HCT116 (cell line): ENCODE measurements at regions not wholly inside any gene's neighbourhood (a gene's known extent, or its start where the extent isn't known, plus 50 kb on each side); places are given as distances from the start of the nearest gene placed in this dataset.

Experiments used
- ATAC-seq: fragments of 200-7000 bp; cut with Tn5 transposase; 2 replicates; pipeline ENCODE4 v1.9.1; 2020; ENCODE audit warnings: mild to moderate bottlenecking, moderate library complexity
- BruUV-seq: library from RNA; stranded (reverse); fragments of 400-500 nt; replicated peaks from 2 replicates; lab custom pipeline; 2021; lab: Mats Ljungman, UMichigan
- CTCF ChIA-PET: fragments of 300-600 bp; sonication (Branson Sonifier 250); formaldehyde crosslinking; loops from one replicate; lab custom pipeline; 2021; ENCODE audit warnings: antibody characterized with exemption; lab: Charles Lee
- POLR2A ChIA-PET: fragments of 300-600, 350-600 bp; sonication (Branson Sonifier 250); formaldehyde crosslinking; loops from one replicate; lab custom pipeline; 2021; ENCODE audit warnings: antibody characterized with exemption; lab: Charles Lee
- RAD21 ChIA-PET, 2 experiments: fragments of 300-600 bp; sonication (Branson Sonifier 250); formaldehyde crosslinking; loops; one replicate each; lab custom pipeline; 2023; ENCODE audit warnings: low total read pairs in 2 of 2; ENCODE audit not compliant: uncharacterized antibody in 2 of 2, unreplicated experiment in 2 of 2, low non-redundant PET in 1 of 2; lab: Charles Lee
- DNase-seq: peaks from one replicate; pipeline ENCODE4 v3.0.0-alpha.2; 2010; ENCODE audit warnings: low read depth, low spot score
- H2AFZ ChIP-seq: fragments of 200-600 bp; shearing (Covaris generic), sonication (generic); 2 replicates; pipeline ENCODE4 v1.6.1; 2017; ENCODE audit warnings: low read depth, mixed run types, mixed read lengths, antibody characterized with exemption, low read length; ENCODE audit not compliant: poor library complexity, severe bottlenecking
- H3K27ac ChIP-seq: 2 replicates; pipeline ENCODE4 v1.5.1; 2012; ENCODE audit warnings: low read depth, low read length
- H3K27me3 ChIP-seq: fragments of 200-600 bp; sonication (generic); 2 replicates; pipeline ENCODE4 v1.6.1; 2016; ENCODE audit warnings: mixed run types, low read length, mixed read lengths; ENCODE audit not compliant: insufficient read depth
- H3K36me3 ChIP-seq, 2 experiments: fragments of 200-500 bp in 1 of 2; fragments of 200-600 bp in 1 of 2; sonication (Bioruptor generic) in 1 of 2; sonication (generic) in 1 of 2; 2 replicates each; pipeline versions ENCODE4 v1.5.1 to v1.6.1; 2014 to 2016; ENCODE audit warnings: low read length in 2 of 2, inconsistent platforms in 1 of 2, mixed read lengths in 1 of 2, mixed run types in 1 of 2; ENCODE audit not compliant: insufficient read depth in 2 of 2, control insufficient read depth in 1 of 2
- H3K4me1 ChIP-seq, 2 experiments: fragments of 200-600 bp in 1 of 2; sonication (generic) in 1 of 2; 2 replicates each; pipeline versions ENCODE4 v1.5.1 to v1.6.1; 2012 to 2017; ENCODE audit warnings: low read length in 2 of 2, inconsistent platforms in 1 of 2, mild to moderate bottlenecking in 1 of 2, mixed read lengths in 1 of 2, mixed run types in 1 of 2, moderate library complexity in 1 of 2; ENCODE audit not compliant: insufficient read depth in 2 of 2, control insufficient read depth in 1 of 2
- H3K4me2 ChIP-seq: fragments of 200-600 bp; sonication (generic); 2 replicates; pipeline ENCODE4 v1.6.1; 2017; ENCODE audit warnings: mixed run types, low read length, mixed read lengths
- H3K4me3 ChIP-seq, 2 experiments: fragments of 200-600 bp in 1 of 2; sonication (generic) in 1 of 2; replicated peaks in 1 of 2; 2 replicates each; pipeline ENCODE4 v1.5.1; 2011 to 2016; ENCODE audit warnings: low read length in 2 of 2, control low read depth in 1 of 2, low read depth in 1 of 2, mild to moderate bottlenecking in 1 of 2, mixed read lengths in 1 of 2, mixed run types in 1 of 2
- H3K79me2 ChIP-seq: fragments of 200-600 bp; sonication (generic); 2 replicates; pipeline ENCODE4 v1.6.1; 2017; ENCODE audit warnings: mild to moderate bottlenecking, mixed run types, low read length, moderate library complexity, mixed read lengths; ENCODE audit not compliant: insufficient read depth
- H3K9ac ChIP-seq: fragments of 200-600 bp; sonication (generic); 2 replicates; pipeline ENCODE4 v1.6.1; 2016; ENCODE audit warnings: low read length, mixed read lengths
- H3K9me2 ChIP-seq: fragments of 200-600 bp; sonication (generic), shearing (Covaris generic); 2 replicates; pipeline ENCODE4 v1.6.1; 2017; ENCODE audit warnings: mixed run types, mild to moderate bottlenecking, moderate library complexity; ENCODE audit not compliant: insufficient read depth
- H3K9me3 ChIP-seq, 2 experiments: fragments of 200-500 bp in 1 of 2; fragments of 200-600 bp in 1 of 2; sonication (Bioruptor generic) in 1 of 2; sonication (generic) in 1 of 2; 2 replicates each; pipeline ENCODE4 v1.6.1; 2014 to 2017; ENCODE audit warnings: low read length in 2 of 2, mixed read lengths in 2 of 2, inconsistent platforms in 1 of 2, low read depth in 1 of 2, mild to moderate bottlenecking in 1 of 2, mixed run types in 1 of 2, moderate library complexity in 1 of 2; ENCODE audit not compliant: control insufficient read depth in 1 of 2, insufficient read depth in 1 of 2
- H4K20me1 ChIP-seq: fragments of 200-600 bp; sonication (generic), shearing (Covaris generic); 2 replicates; pipeline ENCODE4 v1.6.1; 2017; ENCODE audit warnings: mixed run types, mild to moderate bottlenecking, moderate library complexity; ENCODE audit not compliant: insufficient read depth
- CEBPB ChIP-seq: IDR thresholded peaks from 2 replicates; pipeline ENCODE4 v1.6.1; 2012; ENCODE audit warnings: low read depth
- EGR1 ChIP-seq: IDR thresholded peaks from 2 replicates; pipeline ENCODE4 v1.6.1; 2012; ENCODE audit warnings: low read depth
- EZH2 ChIP-seq: fragments of 200-600 bp; sonication (generic); IDR thresholded peaks from 2 replicates; pipeline ENCODE4 v1.6.1; 2017; ENCODE audit warnings: antibody characterized with exemption, mixed run types
- EZH2phosphoT487 ChIP-seq: fragments of 200-600 bp; IDR thresholded peaks from 2 replicates; pipeline ENCODE4 v1.6.1; 2018; ENCODE audit warnings: antibody characterized with exemption, borderline replicate concordance
- JUND ChIP-seq: IDR thresholded peaks from 2 replicates; pipeline ENCODE4 v1.6.1; 2012
- MAX ChIP-seq: IDR thresholded peaks from 2 replicates; pipeline ENCODE4 v1.6.1; 2012
- POLR2A ChIP-seq: IDR thresholded peaks from 2 replicates; pipeline ENCODE4 v1.7.0; 2011; ENCODE audit warnings: borderline replicate concordance; ENCODE audit not compliant: insufficient read depth, insufficient read length; ENCODE audit errors: extremely low read depth
- POLR2AphosphoS5 ChIP-seq: IDR thresholded peaks from 2 replicates; pipeline ENCODE4 v1.6.1; 2011; ENCODE audit warnings: mild to moderate bottlenecking, low read depth, low read length, moderate library complexity
- RAD21 ChIP-seq: IDR thresholded peaks from 2 replicates; pipeline ENCODE4 v1.6.1; 2012; ENCODE audit warnings: low read depth, mild to moderate bottlenecking
- REST ChIP-seq: IDR thresholded peaks from 2 replicates; pipeline ENCODE4 v1.6.1; 2012; ENCODE audit warnings: low read depth
- SIN3A ChIP-seq: IDR thresholded peaks from 2 replicates; pipeline ENCODE4 v1.6.1; 2012; ENCODE audit warnings: low read depth
- SP1 ChIP-seq: IDR thresholded peaks from 2 replicates; pipeline ENCODE4 v1.6.1; 2012; ENCODE audit warnings: low read depth
- SRF ChIP-seq: IDR thresholded peaks from 2 replicates; pipeline ENCODE4 v1.6.1; 2012; ENCODE audit warnings: low read depth
- TCF7L2 ChIP-seq: IDR thresholded peaks from 2 replicates; pipeline ENCODE4 v1.7.0; 2011; ENCODE audit warnings: borderline replicate concordance, inconsistent platforms; ENCODE audit not compliant: insufficient read depth, insufficient read length; ENCODE audit errors: extremely low read depth
- YY1 ChIP-seq: IDR thresholded peaks from 2 replicates; pipeline ENCODE4 v1.6.1; 2011; ENCODE audit warnings: low read length, low read depth, moderate library complexity, mild to moderate bottlenecking; ENCODE audit not compliant: insufficient replicate concordance; ENCODE audit errors: extremely low read depth
- ZBTB33 ChIP-seq: IDR thresholded peaks from 2 replicates; pipeline ENCODE4 v1.6.1; 2011; ENCODE audit warnings: mild to moderate bottlenecking, low read length, moderate library complexity; ENCODE audit not compliant: insufficient replicate concordance; ENCODE audit errors: extremely low read depth
- ZFX ChIP-seq: fragments of 450-650 bp; IDR thresholded peaks from 2 replicates; pipeline ENCODE4 v1.6.1; 2017
- intact Hi-C: fragments of 100-400 bp; cut with micrococcal nuclease; formaldehyde crosslinking; loops from 2 replicates; pipeline ENCODE4 v1.10.0; 2022

GRCh38 chr6:103838457-103838856 is 1021.3 kb downstream of the HACE1 start (continued):
- TF ChIP-seq SIN3A (no peak), JUND (no peak), POLR2AphosphoS5 (no peak), EZH2 (no peak), MAX (no peak), CEBPB (no peak), EZH2phosphoT487 (no peak), TCF7L2 (no peak), ZFX (no peak), POLR2A (no peak), YY1 (no peak)

- Histone ChIP-seq H3K9ac (no peak overlapping the region), H3K79me2 (no peaks in the 10 kb centered on the region), H2AFZ (no peak overlapping the region), H3K9me3 (no peaks in the 10 kb centered on the region), H3K9me2 (no peaks in the 10 kb centered on the region), H3K27me3 (no peaks in the 10 kb centered on the region), H3K27ac (no peak overlapping the region), H3K4me2 (no peak overlapping the region), H3K4me3 (no peak overlapping the region), H3K36me3 (no peaks in the 10 kb centered on the region), H4K20me1 (no peaks in the 10 kb centered on the region), H3K4me1 (no peaks in the 10 kb centered on the region)
- no peak for ATAC-seq
- no peak for DNase-seq
- BruUV-seq, result no TSS peak
- POLR2A ChIA-PET, result no interaction called here
- RAD21 ChIA-PET, result no interaction called here
- no peak for TF ChIP-seq SRF
- TF ChIP-seq REST, result no peak
- TF ChIP-seq EZH2, result no peak
- no peak for TF ChIP-seq ZBTB33
- TF ChIP-seq YY1, result no peak
- no peak for TF ChIP-seq EGR1
- TF ChIP-seq SIN3A, result no peak
- TF ChIP-seq SP1, result no peak
- no peak for TF ChIP-seq RAD21
- TF ChIP-seq MAX, result no peak
- TF ChIP-seq ZFX, result no peak
- intact Hi-C loops, result no loop called here
- CTCF ChIA-PET, result no interaction called here
Measured at GRCh38 chr6:103826209-103826608, 1033.5 kb downstream of the HACE1 start.
